ENCODE measurements at regions not wholly inside any gene's neighbourhood (a gene's known extent, or its start where the extent isn't known, plus 50 kb on each side); places are given as distances from the start of the nearest gene placed in this dataset.

DNA sequence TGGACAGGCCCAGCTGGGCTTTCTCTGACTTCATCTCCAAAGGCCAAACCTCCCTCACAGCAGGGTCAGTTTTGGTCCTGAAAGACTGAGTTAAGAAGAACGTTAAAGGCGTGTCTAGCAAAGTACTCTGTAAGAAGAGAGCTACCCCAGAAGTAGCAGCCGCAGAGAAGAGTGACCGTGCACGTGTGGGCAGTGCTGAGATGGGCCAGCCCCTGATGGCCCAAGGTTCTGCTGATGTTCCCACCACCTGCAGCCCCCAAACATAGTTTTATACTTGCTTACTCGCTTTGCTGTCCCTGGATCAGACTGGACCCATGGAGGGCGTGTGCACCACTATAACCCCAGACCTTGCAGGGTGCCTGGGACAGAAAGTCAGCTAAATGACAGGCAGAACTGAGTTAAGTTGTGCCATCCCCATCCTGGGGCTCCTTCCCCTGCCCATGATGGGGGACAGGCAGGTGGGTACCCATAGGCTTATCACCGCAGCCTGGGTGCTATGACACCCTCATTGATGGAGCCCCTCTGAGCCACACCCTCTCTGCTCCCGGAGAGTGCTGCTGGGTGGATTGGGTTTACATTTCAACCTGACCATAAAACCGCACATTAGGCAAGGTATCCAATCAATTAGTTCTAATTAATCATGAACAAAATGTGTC, 367.3 kb upstream of the HS6ST1 start (continued):
- TF ChIP-seq, protein P1, sequence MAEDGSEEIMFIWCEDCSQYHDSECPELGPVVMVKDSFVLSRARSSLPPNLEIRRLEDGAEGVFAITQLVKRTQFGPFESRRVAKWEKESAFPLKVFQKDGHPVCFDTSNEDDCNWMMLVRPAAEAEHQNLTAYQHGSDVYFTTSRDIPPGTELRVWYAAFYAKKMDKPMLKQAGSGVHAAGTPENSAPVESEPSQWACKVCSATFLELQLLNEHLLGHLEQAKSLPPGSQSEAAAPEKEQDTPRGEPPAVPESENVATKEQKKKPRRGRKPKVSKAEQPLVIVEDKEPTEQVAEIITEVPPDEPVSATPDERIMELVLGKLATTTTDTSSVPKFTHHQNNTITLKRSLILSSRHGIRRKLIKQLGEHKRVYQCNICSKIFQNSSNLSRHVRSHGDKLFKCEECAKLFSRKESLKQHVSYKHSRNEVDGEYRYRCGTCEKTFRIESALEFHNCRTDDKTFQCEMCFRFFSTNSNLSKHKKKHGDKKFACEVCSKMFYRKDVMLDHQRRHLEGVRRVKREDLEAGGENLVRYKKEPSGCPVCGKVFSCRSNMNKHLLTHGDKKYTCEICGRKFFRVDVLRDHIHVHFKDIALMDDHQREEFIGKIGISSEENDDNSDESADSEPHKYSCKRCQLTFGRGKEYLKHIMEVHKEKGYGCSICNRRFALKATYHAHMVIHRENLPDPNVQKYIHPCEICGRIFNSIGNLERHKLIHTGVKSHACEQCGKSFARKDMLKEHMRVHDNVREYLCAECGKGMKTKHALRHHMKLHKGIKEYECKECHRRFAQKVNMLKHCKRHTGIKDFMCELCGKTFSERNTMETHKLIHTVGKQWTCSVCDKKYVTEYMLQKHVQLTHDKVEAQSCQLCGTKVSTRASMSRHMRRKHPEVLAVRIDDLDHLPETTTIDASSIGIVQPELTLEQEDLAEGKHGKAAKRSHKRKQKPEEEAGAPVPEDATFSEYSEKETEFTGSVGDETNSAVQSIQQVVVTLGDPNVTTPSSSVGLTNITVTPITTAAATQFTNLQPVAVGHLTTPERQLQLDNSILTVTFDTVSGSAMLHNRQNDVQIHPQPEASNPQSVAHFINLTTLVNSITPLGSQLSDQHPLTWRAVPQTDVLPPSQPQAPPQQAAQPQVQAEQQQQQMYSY (CRISPR knock-in tag; IDR thresholded peaks at IDR 0.05) = no peak
- no peak for TF ChIP-seq JAZF1 (CRISPR knock-in tag; IDR thresholded peaks at IDR 0.05)
- TF ChIP-seq, protein P2, sequence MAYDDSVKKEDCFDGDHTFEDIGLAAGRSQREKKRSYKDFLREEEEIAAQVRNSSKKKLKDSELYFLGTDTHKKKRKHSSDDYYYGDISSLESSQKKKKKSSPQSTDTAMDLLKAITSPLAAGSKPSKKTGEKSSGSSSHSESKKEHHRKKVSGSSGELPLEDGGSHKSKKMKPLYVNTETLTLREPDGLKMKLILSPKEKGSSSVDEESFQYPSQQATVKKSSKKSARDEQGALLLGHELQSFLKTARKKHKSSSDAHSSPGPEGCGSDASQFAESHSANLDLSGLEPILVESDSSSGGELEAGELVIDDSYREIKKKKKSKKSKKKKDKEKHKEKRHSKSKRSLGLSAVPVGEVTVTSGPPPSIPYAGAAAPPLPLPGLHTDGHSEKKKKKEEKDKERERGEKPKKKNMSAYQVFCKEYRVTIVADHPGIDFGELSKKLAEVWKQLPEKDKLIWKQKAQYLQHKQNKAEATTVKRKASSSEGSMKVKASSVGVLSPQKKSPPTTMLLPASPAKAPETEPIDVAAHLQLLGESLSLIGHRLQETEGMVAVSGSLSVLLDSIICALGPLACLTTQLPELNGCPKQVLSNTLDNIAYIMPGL (CRISPR knock-in tag; IDR thresholded peaks at IDR 0.05) = no peak
- TF ChIP-seq, protein P3, sequence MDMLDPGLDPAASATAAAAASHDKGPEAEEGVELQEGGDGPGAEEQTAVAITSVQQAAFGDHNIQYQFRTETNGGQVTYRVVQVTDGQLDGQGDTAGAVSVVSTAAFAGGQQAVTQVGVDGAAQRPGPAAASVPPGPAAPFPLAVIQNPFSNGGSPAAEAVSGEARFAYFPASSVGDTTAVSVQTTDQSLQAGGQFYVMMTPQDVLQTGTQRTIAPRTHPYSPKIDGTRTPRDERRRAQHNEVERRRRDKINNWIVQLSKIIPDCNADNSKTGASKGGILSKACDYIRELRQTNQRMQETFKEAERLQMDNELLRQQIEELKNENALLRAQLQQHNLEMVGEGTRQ (CRISPR knock-in tag; IDR thresholded peaks at IDR 0.05) = no peak
- TF ChIP-seq ZNF423 (CRISPR knock-in tag; IDR thresholded peaks at IDR 0.05) = no peak
- TF ChIP-seq, protein P4, sequence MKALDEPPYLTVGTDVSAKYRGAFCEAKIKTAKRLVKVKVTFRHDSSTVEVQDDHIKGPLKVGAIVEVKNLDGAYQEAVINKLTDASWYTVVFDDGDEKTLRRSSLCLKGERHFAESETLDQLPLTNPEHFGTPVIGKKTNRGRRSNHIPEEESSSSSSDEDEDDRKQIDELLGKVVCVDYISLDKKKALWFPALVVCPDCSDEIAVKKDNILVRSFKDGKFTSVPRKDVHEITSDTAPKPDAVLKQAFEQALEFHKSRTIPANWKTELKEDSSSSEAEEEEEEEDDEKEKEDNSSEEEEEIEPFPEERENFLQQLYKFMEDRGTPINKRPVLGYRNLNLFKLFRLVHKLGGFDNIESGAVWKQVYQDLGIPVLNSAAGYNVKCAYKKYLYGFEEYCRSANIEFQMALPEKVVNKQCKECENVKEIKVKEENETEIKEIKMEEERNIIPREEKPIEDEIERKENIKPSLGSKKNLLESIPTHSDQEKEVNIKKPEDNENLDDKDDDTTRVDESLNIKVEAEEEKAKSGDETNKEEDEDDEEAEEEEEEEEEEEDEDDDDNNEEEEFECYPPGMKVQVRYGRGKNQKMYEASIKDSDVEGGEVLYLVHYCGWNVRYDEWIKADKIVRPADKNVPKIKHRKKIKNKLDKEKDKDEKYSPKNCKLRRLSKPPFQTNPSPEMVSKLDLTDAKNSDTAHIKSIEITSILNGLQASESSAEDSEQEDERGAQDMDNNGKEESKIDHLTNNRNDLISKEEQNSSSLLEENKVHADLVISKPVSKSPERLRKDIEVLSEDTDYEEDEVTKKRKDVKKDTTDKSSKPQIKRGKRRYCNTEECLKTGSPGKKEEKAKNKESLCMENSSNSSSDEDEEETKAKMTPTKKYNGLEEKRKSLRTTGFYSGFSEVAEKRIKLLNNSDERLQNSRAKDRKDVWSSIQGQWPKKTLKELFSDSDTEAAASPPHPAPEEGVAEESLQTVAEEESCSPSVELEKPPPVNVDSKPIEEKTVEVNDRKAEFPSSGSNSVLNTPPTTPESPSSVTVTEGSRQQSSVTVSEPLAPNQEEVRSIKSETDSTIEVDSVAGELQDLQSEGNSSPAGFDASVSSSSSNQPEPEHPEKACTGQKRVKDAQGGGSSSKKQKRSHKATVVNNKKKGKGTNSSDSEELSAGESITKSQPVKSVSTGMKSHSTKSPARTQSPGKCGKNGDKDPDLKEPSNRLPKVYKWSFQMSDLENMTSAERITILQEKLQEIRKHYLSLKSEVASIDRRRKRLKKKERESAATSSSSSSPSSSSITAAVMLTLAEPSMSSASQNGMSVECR (CRISPR knock-in tag; IDR thresholded peaks at IDR 0.05; ENCODE audit: borderline replicate concordance) = no peak
- TF ChIP-seq CBFB (CRISPR knock-in tag; IDR thresholded peaks at IDR 0.05; ENCODE audit: low read depth) = no peak

DNA sequence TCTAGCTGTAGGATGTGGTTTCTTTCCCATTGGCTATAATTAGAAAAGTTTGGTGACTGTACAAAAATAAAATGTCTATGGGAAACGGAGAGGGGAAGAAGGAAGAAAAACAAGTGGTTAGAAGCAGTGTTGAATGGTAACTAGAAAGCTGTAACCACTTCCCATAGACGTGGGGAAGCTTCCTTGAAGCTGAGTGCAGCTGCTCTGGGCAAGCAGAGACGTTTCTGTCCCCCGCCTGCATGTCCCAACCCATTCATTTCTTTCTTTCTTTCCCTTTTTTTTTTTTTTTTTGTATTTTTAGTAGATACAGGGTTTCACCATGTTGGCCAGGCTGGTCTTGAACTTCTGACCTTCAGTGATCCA, 367.8 kb upstream of the HS6ST1 start:
- POLR2A ChIA-PET = no interaction called here
- H3K4me1 Mint-ChIP-seq = peaks cover 30% of the 10 kb centered on the region
- no peak overlapping the region for H3K27ac Mint-ChIP-seq
- H3K9me3 Mint-ChIP-seq = peaks cover 14% of the 10 kb centered on the region
- peaks cover 5% of the 10 kb centered on the region for H3K36me3 Mint-ChIP-seq
- ATAC-seq (no peak), DNase-seq (ENCODE audit: low spot score) (no peak)
- H3K4me3 Mint-ChIP-seq = no peak overlapping the region
- CTCF ChIA-PET = interaction anchor here (0.7 kb wide), 1 partner anchor 222 kb away, joined by 5 read pairs; no protein-coding TSS in a partner anchor
- no peaks in the 10 kb centered on the region; the same call in 1 of the 2 replicates for H3K27me3 Mint-ChIP-seq (ENCODE audit: low read depth)
- TF ChIP-seq ZNF138 (CRISPR knock-in tag; conservative IDR thresholded peaks at IDR 0.05) (no peak), NFYB (CRISPR knock-in tag; conservative IDR thresholded peaks at IDR 0.05; ENCODE audit: low read depth) (no peak), ZNF219 (CRISPR knock-in tag; IDR thresholded peaks at IDR 0.05; ENCODE audit: borderline replicate concordance) (no peak), ATF1 (CRISPR knock-in tag; IDR thresholded peaks at IDR 0.05) (no peak), FOXP1 (CRISPR knock-in tag; IDR thresholded peaks at IDR 0.05; ENCODE audit: borderline replicate concordance) (no peak), GABPB1 (CRISPR knock-in tag; IDR thresholded peaks at IDR 0.05) (no peak), NFATC4 (CRISPR knock-in tag; IDR thresholded peaks at IDR 0.05) (no peak), ZNF671 (CRISPR knock-in tag; IDR thresholded peaks at IDR 0.05) (no peak), CBFB (CRISPR knock-in tag; IDR thresholded peaks at IDR 0.05; ENCODE audit: low read depth) (no peak), NR1H2 (CRISPR knock-in tag; IDR thresholded peaks at IDR 0.05) (no peak), OVOL2 (CRISPR knock-in tag; IDR thresholded peaks at IDR 0.05; ENCODE audit: borderline replicate concordance) (no peak)
- TF ChIP-seq, protein P5, sequence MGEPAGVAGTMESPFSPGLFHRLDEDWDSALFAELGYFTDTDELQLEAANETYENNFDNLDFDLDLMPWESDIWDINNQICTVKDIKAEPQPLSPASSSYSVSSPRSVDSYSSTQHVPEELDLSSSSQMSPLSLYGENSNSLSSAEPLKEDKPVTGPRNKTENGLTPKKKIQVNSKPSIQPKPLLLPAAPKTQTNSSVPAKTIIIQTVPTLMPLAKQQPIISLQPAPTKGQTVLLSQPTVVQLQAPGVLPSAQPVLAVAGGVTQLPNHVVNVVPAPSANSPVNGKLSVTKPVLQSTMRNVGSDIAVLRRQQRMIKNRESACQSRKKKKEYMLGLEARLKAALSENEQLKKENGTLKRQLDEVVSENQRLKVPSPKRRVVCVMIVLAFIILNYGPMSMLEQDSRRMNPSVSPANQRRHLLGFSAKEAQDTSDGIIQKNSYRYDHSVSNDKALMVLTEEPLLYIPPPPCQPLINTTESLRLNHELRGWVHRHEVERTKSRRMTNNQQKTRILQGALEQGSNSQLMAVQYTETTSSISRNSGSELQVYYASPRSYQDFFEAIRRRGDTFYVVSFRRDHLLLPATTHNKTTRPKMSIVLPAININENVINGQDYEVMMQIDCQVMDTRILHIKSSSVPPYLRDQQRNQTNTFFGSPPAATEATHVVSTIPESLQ (CRISPR knock-in tag; IDR thresholded peaks at IDR 0.05) = no peak
- TF ChIP-seq, protein P6, sequence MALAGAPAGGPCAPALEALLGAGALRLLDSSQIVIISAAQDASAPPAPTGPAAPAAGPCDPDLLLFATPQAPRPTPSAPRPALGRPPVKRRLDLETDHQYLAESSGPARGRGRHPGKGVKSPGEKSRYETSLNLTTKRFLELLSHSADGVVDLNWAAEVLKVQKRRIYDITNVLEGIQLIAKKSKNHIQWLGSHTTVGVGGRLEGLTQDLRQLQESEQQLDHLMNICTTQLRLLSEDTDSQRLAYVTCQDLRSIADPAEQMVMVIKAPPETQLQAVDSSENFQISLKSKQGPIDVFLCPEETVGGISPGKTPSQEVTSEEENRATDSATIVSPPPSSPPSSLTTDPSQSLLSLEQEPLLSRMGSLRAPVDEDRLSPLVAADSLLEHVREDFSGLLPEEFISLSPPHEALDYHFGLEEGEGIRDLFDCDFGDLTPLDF (CRISPR knock-in tag; IDR thresholded peaks at IDR 0.05) = no peak
- TF ChIP-seq, protein P7, sequence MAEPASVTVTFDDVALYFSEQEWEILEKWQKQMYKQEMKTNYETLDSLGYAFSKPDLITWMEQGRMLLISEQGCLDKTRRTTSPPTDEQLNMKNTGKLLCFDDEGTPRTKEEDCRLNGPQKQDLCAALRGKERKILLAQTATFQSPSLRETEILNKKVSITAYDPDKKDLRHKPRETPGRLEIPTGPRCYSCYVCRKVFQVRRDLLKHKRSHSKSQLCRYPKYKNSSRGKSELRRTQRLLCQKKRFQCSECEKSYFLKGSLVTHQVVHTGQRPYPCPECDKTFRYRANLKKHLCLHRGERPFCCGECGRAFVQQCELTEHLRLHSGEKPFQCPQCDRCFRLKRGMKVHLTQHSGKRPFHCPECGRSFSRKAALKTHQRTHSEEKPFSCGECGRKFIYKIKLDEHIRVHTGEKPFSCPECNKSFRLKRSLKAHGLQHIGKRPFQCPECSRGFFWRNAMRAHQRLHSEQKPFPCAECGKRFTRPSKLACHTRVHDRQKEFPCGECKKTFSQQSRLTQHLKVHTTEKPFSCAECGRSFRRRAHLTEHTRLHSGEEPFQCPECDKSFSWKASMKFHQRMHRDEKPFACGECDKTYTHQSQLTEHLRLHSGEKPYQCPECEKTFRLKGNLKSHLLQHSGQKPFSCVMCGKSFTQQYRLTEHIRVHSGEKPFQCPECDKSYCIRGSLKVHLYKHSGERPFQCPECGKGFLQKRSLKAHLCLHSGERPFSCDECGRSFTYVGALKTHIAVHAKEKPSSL (CRISPR knock-in tag; conservative IDR thresholded peaks at IDR 0.05) = no peak
